OCI-LY7 (cell line): ENCODE measurements at regions not wholly inside any gene's neighbourhood (a gene's known extent, or its start where the extent isn't known, plus 50 kb on each side); places are given as distances from the start of the nearest gene placed in this dataset.

Experiments used
- BruUV-seq: library from RNA; stranded (reverse); fragments of 400-500 nt; replicated peaks from 2 replicates; lab custom pipeline; 2021; lab: Mats Ljungman, UMichigan
- CTCF ChIA-PET: fragments of 300-600 bp; sonication (Branson Sonifier 250); formaldehyde crosslinking; loops from one replicate; lab custom pipeline; 2022; ENCODE audit warnings: antibody characterized with exemption; ENCODE audit not compliant: unreplicated experiment; lab: Charles Lee
- POLR2A ChIA-PET: fragments of 300-600 bp; sonication (Branson Sonifier 250); formaldehyde crosslinking; loops from one replicate; lab custom pipeline; 2022; ENCODE audit warnings: antibody characterized with exemption; lab: Charles Lee
- DNase-seq: peaks from one replicate; pipeline ENCODE4 v3.0.0-alpha.2; 2015; ENCODE audit warnings: low spot score
- H2AFZ ChIP-seq: fragments of 200-600 bp; sonication (generic), shearing (Covaris generic); 2 replicates; pipeline ENCODE4 v1.6.1; 2014; ENCODE audit warnings: mild to moderate bottlenecking, antibody characterized with exemption, low read length, moderate library complexity
- H3K27ac ChIP-seq: fragments of 200-600 bp; sonication (generic); 2 replicates; pipeline ENCODE4 v1.5.1; 2014; ENCODE audit warnings: mixed run types, low read depth, mild to moderate bottlenecking, moderate library complexity, low read length, inconsistent platforms; ENCODE audit not compliant: poor library complexity, severe bottlenecking
- H3K36me3 ChIP-seq: fragments of 200-600 bp; sonication (generic); 2 replicates; pipeline ENCODE4 v1.6.1; 2014; ENCODE audit warnings: mild to moderate bottlenecking, antibody characterized with exemption, low read length, moderate library complexity, mixed read lengths; ENCODE audit not compliant: insufficient read depth
- H3K4me1 ChIP-seq: fragments of 200-600 bp; sonication (generic); 2 replicates; pipeline ENCODE4 v1.5.1; 2014; ENCODE audit warnings: mild to moderate bottlenecking, low read length; ENCODE audit not compliant: insufficient read depth, poor library complexity, severe bottlenecking
- H3K4me2 ChIP-seq: fragments of 200-600 bp; sonication (generic); 2 replicates; pipeline ENCODE4 v1.6.1; 2014; ENCODE audit warnings: mild to moderate bottlenecking, low read length
- H3K4me3 ChIP-seq: fragments of 200-600 bp; sonication (generic); 2 replicates; pipeline ENCODE4 v1.5.1; 2014; ENCODE audit warnings: mild to moderate bottlenecking, low read depth, low read length; ENCODE audit not compliant: poor library complexity, severe bottlenecking
- H3K79me2 ChIP-seq: fragments of 200-600 bp; sonication (generic); 2 replicates; pipeline ENCODE4 v1.6.1; 2016; ENCODE audit warnings: low read depth, mild to moderate bottlenecking, low read length, moderate library complexity, mixed read lengths; ENCODE audit not compliant: insufficient read depth
- H3K9me2 ChIP-seq: fragments of 200-600 bp; sonication (generic); 2 replicates; pipeline ENCODE4 v1.6.1; 2016; ENCODE audit warnings: mild to moderate bottlenecking, low read length, mixed read lengths; ENCODE audit not compliant: insufficient read depth
- H3K9me3 ChIP-seq: fragments of 200-600 bp; sonication (generic); 2 replicates; pipeline ENCODE4 v1.6.1; 2014; ENCODE audit warnings: mild to moderate bottlenecking, mixed run types, low read length, mixed read lengths
- H4K20me1 ChIP-seq: fragments of 200-600 bp; sonication (generic); 2 replicates; pipeline ENCODE4 v1.6.1; 2014; ENCODE audit warnings: mild to moderate bottlenecking, antibody characterized with exemption, low read length, moderate library complexity, mixed read lengths; ENCODE audit not compliant: insufficient read depth
- CTCF ChIP-seq: fragments of 200-600 bp; sonication (generic); conservative IDR thresholded peaks from 2 replicates; pipeline ENCODE4 v1.5.1; 2014; ENCODE audit warnings: mild to moderate bottlenecking, antibody characterized with exemption, low read length, moderate library complexity, mixed read lengths
- EZH2phosphoT487 ChIP-seq: fragments of 200-600 bp; sonication (generic); IDR thresholded peaks from 2 replicates; pipeline ENCODE4 v1.6.1; 2018; ENCODE audit warnings: low read depth, borderline replicate concordance, mild to moderate bottlenecking, mixed run types, antibody characterized with exemption, low read length, moderate library complexity, mixed read lengths
- intact Hi-C: fragments of 100-400 bp; cut with micrococcal nuclease; formaldehyde crosslinking; loops from one replicate; pipeline ENCODE4 v1.10.0; 2022; ENCODE audit not compliant: unreplicated experiment

GRCh38 chr11:112540261-112540660, 279.6 kb upstream of the PLET1 start:
- no TSS peak for BruUV-seq
- intact Hi-C loops = no loop called here
- H3K9me3 ChIP-seq = no peaks in the 10 kb centered on the region

DNA sequence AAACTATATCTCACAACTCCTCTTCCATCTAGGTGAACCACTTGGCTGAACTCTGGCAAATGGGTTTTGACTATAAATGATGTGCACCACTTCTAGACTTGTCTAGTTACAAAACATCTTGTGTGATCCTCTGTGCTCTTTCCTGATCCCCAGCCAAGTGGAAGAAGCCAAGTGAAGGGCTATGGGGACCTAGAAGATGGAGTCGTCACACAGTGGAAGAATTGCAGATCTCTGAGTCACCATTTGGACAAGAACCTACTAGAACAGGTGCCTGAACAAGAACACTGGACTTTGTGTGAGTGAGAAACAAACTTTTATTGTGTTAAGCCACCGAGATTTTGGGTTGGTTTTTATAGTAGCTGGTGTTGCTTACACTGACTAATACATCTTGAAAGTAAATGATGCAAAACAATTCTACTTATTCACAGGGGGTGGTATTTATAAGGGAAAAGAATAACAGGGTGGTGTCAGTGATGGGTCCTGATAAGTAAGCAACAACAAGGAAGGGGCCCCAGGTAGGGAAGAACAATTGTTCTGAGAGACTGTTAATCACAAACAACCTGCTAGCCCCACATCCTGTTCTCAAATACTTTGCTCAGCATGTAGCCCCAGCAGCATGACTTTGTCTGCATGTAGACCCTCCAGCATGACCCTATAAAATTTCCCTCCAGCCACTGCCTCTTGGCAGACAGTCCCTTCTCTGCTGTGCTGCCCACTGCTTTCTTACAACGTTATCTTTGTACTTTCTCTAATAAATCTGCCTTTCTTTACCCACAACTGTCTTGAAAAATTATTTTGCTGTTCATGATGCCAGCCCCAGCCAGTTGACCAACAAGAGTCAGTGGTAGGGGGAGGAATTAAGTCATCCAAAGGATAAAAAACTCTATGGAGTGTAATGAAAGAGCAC, 280.7 kb upstream of the PLET1 start:
- ChIA-PET POLR2A (no interaction called here), CTCF (no interaction called here)
- H4K20me1 ChIP-seq = no peaks in the 10 kb centered on the region
- H2AFZ ChIP-seq = no peak overlapping the region
- H3K4me3 ChIP-seq = no peak overlapping the region
- no peaks in the 10 kb centered on the region for H3K4me1 ChIP-seq
- no peak for DNase-seq
- no peaks in the 10 kb centered on the region for H3K9me3 ChIP-seq
- no peaks in the 10 kb centered on the region for H3K79me2 ChIP-seq
- BruUV-seq = no TSS peak
- intact Hi-C loops = no loop called here
- H3K4me2 ChIP-seq = no peak overlapping the region
- no peaks in the 10 kb centered on the region for H3K36me3 ChIP-seq
- H3K9me2 ChIP-seq = no peaks in the 10 kb centered on the region
- TF ChIP-seq EZH2phosphoT487 (no peak), CTCF (no peak)
- no peak overlapping the region for H3K27ac ChIP-seq

More at GRCh38 chr11:112540261-112540660, 279.6 kb upstream of the PLET1 start:
- H3K9me2 ChIP-seq = no peaks in the 10 kb centered on the region
- CTCF ChIA-PET = no interaction called here
- no peak overlapping the region for H3K4me3 ChIP-seq
- no peak for DNase-seq
- H3K4me1 ChIP-seq = no peaks in the 10 kb centered on the region
- H3K27ac ChIP-seq = no peak overlapping the region
- no peaks in the 10 kb centered on the region for H3K36me3 ChIP-seq
- no peaks in the 10 kb centered on the region for H4K20me1 ChIP-seq
- no peaks in the 10 kb centered on the region for H3K79me2 ChIP-seq
- H2AFZ ChIP-seq = no peak overlapping the region
- POLR2A ChIA-PET = interaction anchor here (0.6 kb wide), 1 partner anchor 61 kb away, joined by 3 read pairs; no protein-coding TSS in a partner anchor
- H3K4me2 ChIP-seq = no peak overlapping the region
- TF ChIP-seq EZH2phosphoT487 (no peak), CTCF (no peak)

GRCh38 chr11:112542479-112542878, 281.8 kb upstream of the PLET1 start:
- Histone ChIP-seq H4K20me1 (no peaks in the 10 kb centered on the region), H3K4me2 (no peak overlapping the region), H3K9me3 (no peaks in the 10 kb centered on the region), H3K9me2 (no peaks in the 10 kb centered on the region), H3K4me1 (no peaks in the 10 kb centered on the region), H3K27ac (no peak overlapping the region), H3K4me3 (no peak overlapping the region), H3K36me3 (no peaks in the 10 kb centered on the region), H2AFZ (no peak overlapping the region), H3K79me2 (no peaks in the 10 kb centered on the region)
- no peak for DNase-seq
- ChIA-PET CTCF (no interaction called here), POLR2A (no interaction called here)
- no peak for TF ChIP-seq EZH2phosphoT487
- no peak for TF ChIP-seq CTCF
- intact Hi-C loops = no loop called here
- BruUV-seq = no TSS peak
